DND-41 (cell line): ENCODE measurements at regions not wholly inside any gene's neighbourhood (a gene's known extent, or its start where the extent isn't known, plus 50 kb on each side); places are given as distances from the start of the nearest gene placed in this dataset.
A peak's percentile ranks its signal among the peaks of the same experiment; 100 is the strongest.

Source experiments
- ATAC-seq: fragments of 200-7000 bp; cut with Tn5 transposase; 3 replicates; pipeline ENCODE4 v1.9.1; 2021; ENCODE audit warnings: low read depth; ENCODE audit not compliant: insufficient read depth
- DNase-seq: peaks from one replicate; pipeline ENCODE4 v3.0.0-alpha.2; 2020
- H2AFZ ChIP-seq: 2 replicates; pipeline ENCODE4 v1.6.0; 2012; ENCODE audit warnings: low read depth, low read length
- H3K27ac ChIP-seq: 2 replicates; pipeline ENCODE4 v1.5.1; 2012; ENCODE audit warnings: low read length, inconsistent platforms
- H3K27me3 ChIP-seq: fragments of 200-600 bp; sonication (generic); 2 replicates; pipeline ENCODE4 v1.6.0; 2012; ENCODE audit warnings: low read length, mild to moderate bottlenecking, inconsistent platforms; ENCODE audit not compliant: insufficient read depth, poor library complexity
- H3K36me3 ChIP-seq: 2 replicates; pipeline ENCODE4 v1.5.1; 2012; ENCODE audit warnings: low read length, inconsistent platforms; ENCODE audit not compliant: insufficient read depth
- H3K4me1 ChIP-seq: 2 replicates; pipeline ENCODE4 v1.5.1; 2012; ENCODE audit warnings: mild to moderate bottlenecking, low read length; ENCODE audit not compliant: insufficient read depth
- H3K4me2 ChIP-seq: 2 replicates; pipeline ENCODE4 v1.6.0; 2012; ENCODE audit warnings: mild to moderate bottlenecking, moderate library complexity, low read length, inconsistent platforms; ENCODE audit not compliant: insufficient read depth
- H3K4me3 ChIP-seq, 2 experiments: fragments of 200-600 bp in 1 of 2; shearing (Covaris generic) in 1 of 2; 2 replicates each; pipeline ENCODE4 v1.5.1; 2012 to 2016; ENCODE audit warnings: inconsistent platforms in 2 of 2, low read length in 2 of 2, mild to moderate bottlenecking in 2 of 2, low read depth in 1 of 2, moderate library complexity in 1 of 2
- H3K79me2 ChIP-seq: 2 replicates; pipeline ENCODE4 v1.6.0; 2012; ENCODE audit warnings: low read length, inconsistent platforms; ENCODE audit not compliant: insufficient read depth
- H3K9ac ChIP-seq: 2 replicates; pipeline ENCODE4 v1.6.0; 2012; ENCODE audit warnings: low read depth, mild to moderate bottlenecking, inconsistent platforms, low read length, moderate library complexity
- H3K9me3 ChIP-seq: 2 replicates; pipeline ENCODE4 v1.5.1; 2012; ENCODE audit warnings: low read length, moderate library complexity, mild to moderate bottlenecking, inconsistent platforms; ENCODE audit not compliant: insufficient read depth, severe bottlenecking
- H4K20me1 ChIP-seq: 2 replicates; pipeline ENCODE4 v1.6.0; 2012; ENCODE audit warnings: low read length; ENCODE audit not compliant: insufficient read depth
- EZH2 ChIP-seq: IDR thresholded peaks from 3 replicates; pipeline ENCODE4 v1.6.1; 2012; ENCODE audit warnings: borderline replicate concordance, low read depth, mild to moderate bottlenecking, moderate library complexity, low read length, inconsistent platforms; ENCODE audit not compliant: severe bottlenecking
- TF ChIP-seq, protein P1 (sequence below): IDR thresholded peaks from 2 replicates; pipeline ENCODE4 v1.5.1; 2012; ENCODE audit warnings: borderline replicate concordance, low read length, moderate library complexity, mild to moderate bottlenecking; ENCODE audit not compliant: poor library complexity, severe bottlenecking; ENCODE audit errors: extremely low read depth

- Histone ChIP-seq H3K79me2 (no peaks in the 10 kb centered on the region), H3K4me2 (no peak overlapping the region), H3K27me3 (no peaks in the 10 kb centered on the region), H3K36me3 (no peaks in the 10 kb centered on the region), H3K9me3 (no peaks in the 10 kb centered on the region), H3K4me3 (no peak overlapping the region), H3K4me1 (peaks cover 8% of the 10 kb centered on the region), H3K9ac (no peak overlapping the region), H4K20me1 (no peaks in the 10 kb centered on the region), H2AFZ (no peak overlapping the region), H3K27ac (no peak overlapping the region)
- DNase-seq: no peak
- TF ChIP-seq EZH2: no peak
- TF ChIP-seq, protein P1, sequence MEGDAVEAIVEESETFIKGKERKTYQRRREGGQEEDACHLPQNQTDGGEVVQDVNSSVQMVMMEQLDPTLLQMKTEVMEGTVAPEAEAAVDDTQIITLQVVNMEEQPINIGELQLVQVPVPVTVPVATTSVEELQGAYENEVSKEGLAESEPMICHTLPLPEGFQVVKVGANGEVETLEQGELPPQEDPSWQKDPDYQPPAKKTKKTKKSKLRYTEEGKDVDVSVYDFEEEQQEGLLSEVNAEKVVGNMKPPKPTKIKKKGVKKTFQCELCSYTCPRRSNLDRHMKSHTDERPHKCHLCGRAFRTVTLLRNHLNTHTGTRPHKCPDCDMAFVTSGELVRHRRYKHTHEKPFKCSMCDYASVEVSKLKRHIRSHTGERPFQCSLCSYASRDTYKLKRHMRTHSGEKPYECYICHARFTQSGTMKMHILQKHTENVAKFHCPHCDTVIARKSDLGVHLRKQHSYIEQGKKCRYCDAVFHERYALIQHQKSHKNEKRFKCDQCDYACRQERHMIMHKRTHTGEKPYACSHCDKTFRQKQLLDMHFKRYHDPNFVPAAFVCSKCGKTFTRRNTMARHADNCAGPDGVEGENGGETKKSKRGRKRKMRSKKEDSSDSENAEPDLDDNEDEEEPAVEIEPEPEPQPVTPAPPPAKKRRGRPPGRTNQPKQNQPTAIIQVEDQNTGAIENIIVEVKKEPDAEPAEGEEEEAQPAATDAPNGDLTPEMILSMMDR: no peak
- no peak for ATAC-seq
Observed at GRCh38 chr2:175536059-175536458, 354.5 kb upstream of the ATP5MC3 start.

DNA sequence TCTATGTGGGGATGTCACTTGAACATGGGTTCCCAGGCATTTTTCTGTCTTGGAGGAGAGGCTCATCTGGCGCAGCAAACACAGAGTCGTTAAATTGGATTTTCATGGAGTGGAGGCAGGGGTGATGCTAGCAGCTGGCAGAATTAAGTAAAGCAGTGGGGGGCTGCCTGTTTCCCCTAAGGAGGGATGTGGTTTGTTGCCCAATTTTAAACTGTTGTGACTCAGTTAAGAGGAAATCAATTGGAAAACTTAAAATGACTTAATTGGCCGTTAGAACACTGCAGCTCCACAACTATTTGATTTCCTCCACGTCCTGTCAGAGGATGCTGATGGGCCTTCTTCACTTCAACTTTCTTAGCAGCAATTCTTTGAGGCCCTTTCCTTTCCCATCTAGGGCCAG is 354.1 kb upstream of the ATP5MC3 start:
- H4K20me1 ChIP-seq: no peaks in the 10 kb centered on the region
- ATAC-seq (0 out of 3 replicates have a peak, but pooled peaks have one; percentile 14), DNase-seq (no peak)
- no peaks in the 10 kb centered on the region for H3K36me3 ChIP-seq
- no peaks in the 10 kb centered on the region for H3K79me2 ChIP-seq
- no peak overlapping the region for H3K4me3 ChIP-seq
- H3K9ac ChIP-seq: no peak overlapping the region
- H3K4me1 ChIP-seq: peaks cover 8% of the 10 kb centered on the region
- no peak overlapping the region for H3K27ac ChIP-seq
- TF ChIP-seq, protein P1: no peak
- no peak for TF ChIP-seq EZH2
- H3K27me3 ChIP-seq: no peaks in the 10 kb centered on the region
- no peaks in the 10 kb centered on the region for H3K9me3 ChIP-seq
- no peak overlapping the region for H3K4me2 ChIP-seq
- no peak overlapping the region for H2AFZ ChIP-seq

GRCh38 chr2:175525975-175526374 is 344.5 kb upstream of the ATP5MC3 start:
- Histone ChIP-seq H3K4me3 (no peak overlapping the region), H2AFZ (no peak overlapping the region), H3K79me2 (no peaks in the 10 kb centered on the region), H3K27me3 (no peaks in the 10 kb centered on the region), H3K36me3 (no peaks in the 10 kb centered on the region), H4K20me1 (no peaks in the 10 kb centered on the region), H3K4me2 (no peak overlapping the region), H3K9ac (no peak overlapping the region), H3K9me3 (no peaks in the 10 kb centered on the region), H3K4me1 (no peaks in the 10 kb centered on the region), H3K27ac (no peak overlapping the region)
- TF ChIP-seq, protein P1: no peak
- no peak for TF ChIP-seq EZH2
- ATAC-seq (no peak), DNase-seq (no peak)

DNA sequence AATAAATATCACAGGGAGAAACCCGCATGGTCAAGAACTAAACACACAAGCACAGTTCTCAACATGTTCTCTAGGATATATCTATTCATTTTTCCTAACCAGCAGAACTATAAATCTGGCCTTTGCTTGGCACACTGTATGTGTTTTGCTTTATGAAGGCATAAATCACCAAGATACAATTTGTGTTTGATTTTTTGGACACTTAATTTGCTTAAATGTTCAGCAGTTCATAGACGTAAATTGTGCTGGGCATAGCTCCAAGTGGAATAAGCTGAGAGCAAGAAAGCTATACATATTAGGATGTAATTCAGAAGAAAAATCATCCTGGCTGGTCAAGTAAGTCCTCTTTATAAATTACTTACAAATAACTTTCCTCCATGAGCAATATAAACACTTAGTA is 341.5 kb upstream of the ATP5MC3 start:
- Histone ChIP-seq H3K4me3 (no peak overlapping the region), H4K20me1 (no peaks in the 10 kb centered on the region), H3K79me2 (no peaks in the 10 kb centered on the region), H3K9ac (no peak overlapping the region), H2AFZ (no peak overlapping the region), H3K9me3 (no peaks in the 10 kb centered on the region), H3K36me3 (no peaks in the 10 kb centered on the region), H3K27ac (no peak overlapping the region), H3K4me1 (no peaks in the 10 kb centered on the region), H3K27me3 (no peaks in the 10 kb centered on the region), H3K4me2 (no peak overlapping the region)
- DNase-seq (no peak), ATAC-seq (no peak)
- TF ChIP-seq, protein P1: no peak
- TF ChIP-seq EZH2: no peak
